Activated CD4-positive, alpha-beta T cell treated with anti-CD3 and anti-CD28 coated beads, Interleukin-2, amount 10 ng/mL, durations not matched to agents 7 days and 5 days (primary cell): ENCODE measurements at regions not wholly inside any gene's neighbourhood (a gene's known extent, or its start where the extent isn't known, plus 50 kb on each side); places are given as distances from the start of the nearest gene placed in this dataset.

Experiments used
- CTCF ChIA-PET: fragments of 350-600 bp; sonication (Branson Sonifier 250); formaldehyde crosslinking; loops from one replicate; lab custom pipeline; 2021; ENCODE audit warnings: antibody characterized with exemption; lab: Charles Lee
- POLR2A ChIA-PET: fragments of 350-600 bp; sonication (Branson Sonifier 250); formaldehyde crosslinking; loops from one replicate; lab custom pipeline; 2021; ENCODE audit warnings: antibody characterized with exemption; lab: Charles Lee
- DNase-seq: peaks from one replicate; pipeline ENCODE4 v3.0.0-alpha.2; 2020
- H3K27ac Mint-ChIP-seq: one replicate; pipeline ENCODE4 v1.8.0; 2021; ENCODE audit warnings: mild to moderate bottlenecking, moderate library complexity, mixed read lengths
- H3K27me3 Mint-ChIP-seq: one replicate; pipeline ENCODE4 v1.8.0; 2021; ENCODE audit warnings: mixed read lengths
- H3K36me3 Mint-ChIP-seq: one replicate; pipeline ENCODE4 v1.8.0; 2021; ENCODE audit warnings: low read depth, mixed read lengths
- H3K4me1 Mint-ChIP-seq: one replicate; pipeline ENCODE4 v1.8.0; 2021; ENCODE audit warnings: mixed read lengths
- H3K4me3 Mint-ChIP-seq: one replicate; pipeline ENCODE4 v1.8.0; 2021; ENCODE audit warnings: mild to moderate bottlenecking, moderate library complexity, mixed read lengths
- H3K9me3 Mint-ChIP-seq: one replicate; pipeline ENCODE4 v1.8.0; 2021; ENCODE audit warnings: mixed read lengths

DNA sequence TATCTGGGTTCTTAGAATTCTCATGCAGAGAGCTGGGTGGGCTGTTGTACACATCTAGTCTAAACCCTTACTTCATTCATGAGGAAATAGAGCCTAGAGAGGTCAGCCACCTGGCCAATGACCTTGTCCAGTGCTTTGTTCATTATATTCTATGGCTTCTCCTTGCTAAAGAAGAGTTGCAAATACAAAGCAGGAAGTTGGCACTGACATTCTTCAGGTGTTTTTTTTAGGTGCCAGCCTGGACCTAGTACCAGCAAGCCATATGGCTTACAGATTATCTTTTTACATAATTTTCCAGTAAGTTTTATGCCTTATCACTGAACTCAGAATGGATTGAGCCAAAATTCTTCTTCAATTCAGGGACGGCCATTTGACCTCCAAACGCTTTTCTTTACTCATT, 54.7 kb upstream of the PGM2 start:
- H3K27ac Mint-ChIP-seq, result no peak overlapping the region
- peaks cover 2% of the 10 kb centered on the region for H3K9me3 Mint-ChIP-seq
- H3K36me3 Mint-ChIP-seq, result no peaks in the 10 kb centered on the region
- no peaks in the 10 kb centered on the region for H3K4me1 Mint-ChIP-seq
- CTCF ChIA-PET, result no interaction called here
- H3K4me3 Mint-ChIP-seq, result no peak overlapping the region
- DNase-seq, result no peak
- H3K27me3 Mint-ChIP-seq, result no peaks in the 10 kb centered on the region
- POLR2A ChIA-PET, result no interaction called here

DNA sequence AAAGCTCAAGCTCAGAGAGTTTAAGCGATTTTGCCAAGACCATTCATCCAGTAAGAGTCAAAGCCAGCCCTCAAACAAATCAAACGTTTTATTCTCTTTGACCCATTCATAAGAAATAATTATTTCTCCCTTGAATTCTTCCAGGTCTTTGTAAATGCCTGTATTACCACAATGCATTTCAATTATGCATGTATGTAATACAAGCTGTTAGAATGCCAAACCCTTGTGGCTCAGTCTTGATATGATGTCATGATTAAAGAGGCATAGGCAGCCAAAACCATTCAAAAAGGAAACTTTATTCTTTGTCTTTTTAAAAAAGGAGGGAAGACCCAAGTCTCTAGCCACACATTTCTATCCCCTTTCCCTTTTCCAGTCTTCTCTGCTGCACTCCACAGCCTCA, 56.5 kb upstream of the PGM2 start:
- H3K27ac Mint-ChIP-seq, result no peak overlapping the region
- no peak overlapping the region for H3K4me3 Mint-ChIP-seq
- peaks cover 3% of the 10 kb centered on the region for H3K9me3 Mint-ChIP-seq
- H3K4me1 Mint-ChIP-seq, result peaks cover 6% of the 10 kb centered on the region
- no peaks in the 10 kb centered on the region for H3K27me3 Mint-ChIP-seq
- ChIA-PET POLR2A (no interaction called here), CTCF (interaction anchor here (0.5 to 0.9 kb wide), 2 partner anchors 9 to 115 kb away, joined by 3 read pairs; no protein-coding TSS in a partner anchor)
- DNase-seq, result no peak
- no peaks in the 10 kb centered on the region for H3K36me3 Mint-ChIP-seq

DNA sequence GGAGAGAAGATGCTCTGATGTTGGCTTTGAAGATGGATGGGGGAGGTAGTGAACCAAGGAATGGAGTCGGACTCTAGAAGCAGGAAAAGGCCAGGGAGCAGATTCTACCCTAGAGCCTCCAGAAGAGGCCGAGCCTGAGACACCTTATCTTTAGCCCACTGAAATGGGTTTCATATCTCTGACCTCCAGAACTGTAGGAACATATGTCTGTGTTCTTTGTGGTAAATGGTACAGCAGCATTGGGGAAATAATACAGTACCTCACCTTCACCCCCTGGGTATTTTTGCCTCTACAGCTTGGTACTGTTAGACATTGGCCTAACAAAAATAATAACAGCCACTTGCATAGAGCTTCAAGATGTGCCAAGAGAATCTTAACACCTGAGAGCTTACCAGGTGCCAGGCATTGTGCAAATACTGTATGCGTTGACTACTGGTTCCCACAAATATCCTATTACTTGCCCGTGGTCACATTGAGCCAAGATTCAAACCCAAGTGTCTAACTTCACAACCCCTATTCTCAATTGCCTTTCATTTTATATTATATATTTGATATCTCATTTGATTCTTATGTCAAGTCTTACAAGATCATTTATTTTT, 57.0 kb upstream of the PGM2 start:
- POLR2A ChIA-PET, result no interaction called here
- H3K27me3 Mint-ChIP-seq, result no peaks in the 10 kb centered on the region

DNA sequence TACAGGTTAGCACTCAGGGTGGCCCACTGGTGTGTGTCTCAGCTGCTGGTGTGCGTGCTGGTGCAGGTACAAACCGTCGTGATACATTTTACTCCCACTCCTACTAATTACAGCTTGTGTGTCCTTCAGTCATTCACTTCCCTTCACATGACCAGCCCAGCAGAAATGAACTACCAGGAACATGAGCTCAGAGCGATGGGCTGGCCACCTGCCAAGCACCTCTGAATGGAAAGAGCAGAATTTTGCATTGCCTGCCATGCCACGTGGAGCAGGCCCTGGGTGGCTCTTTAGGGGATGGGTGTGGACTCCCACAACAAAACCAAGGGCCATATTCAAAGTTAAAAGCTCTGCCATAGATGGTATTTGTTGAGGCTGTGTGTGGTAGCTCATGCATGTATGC, 58.9 kb upstream of the PGM2 start:
- Mint-ChIP-seq H3K9me3 (peaks cover 3% of the 10 kb centered on the region), H3K27ac (no peak overlapping the region), H3K36me3 (no peaks in the 10 kb centered on the region), H3K27me3 (no peaks in the 10 kb centered on the region), H3K4me3 (no peak overlapping the region), H3K4me1 (peaks cover 6% of the 10 kb centered on the region)
- ChIA-PET POLR2A (no interaction called here), CTCF (interaction anchor here (1.0 to 1.8 kb wide), 4 partner anchors 9 to 68 kb away, joined by 3 to 7 read pairs (median 4); no protein-coding TSS in a partner anchor)
- DNase-seq, result no peak

More for the DNA sequence above, 57.0 kb upstream of the PGM2 start:
- DNase-seq, result no peak
- CTCF ChIA-PET, result interaction anchor here (0.5 to 0.9 kb wide), 2 partner anchors 8 to 115 kb away, joined by 3 read pairs; no protein-coding TSS in a partner anchor
- H3K36me3 Mint-ChIP-seq, result no peaks in the 10 kb centered on the region
- no peak overlapping the region for H3K4me3 Mint-ChIP-seq
- peaks cover 6% of the 10 kb centered on the region for H3K4me1 Mint-ChIP-seq
- peaks cover 3% of the 10 kb centered on the region for H3K9me3 Mint-ChIP-seq
- no peak overlapping the region for H3K27ac Mint-ChIP-seq

DNA sequence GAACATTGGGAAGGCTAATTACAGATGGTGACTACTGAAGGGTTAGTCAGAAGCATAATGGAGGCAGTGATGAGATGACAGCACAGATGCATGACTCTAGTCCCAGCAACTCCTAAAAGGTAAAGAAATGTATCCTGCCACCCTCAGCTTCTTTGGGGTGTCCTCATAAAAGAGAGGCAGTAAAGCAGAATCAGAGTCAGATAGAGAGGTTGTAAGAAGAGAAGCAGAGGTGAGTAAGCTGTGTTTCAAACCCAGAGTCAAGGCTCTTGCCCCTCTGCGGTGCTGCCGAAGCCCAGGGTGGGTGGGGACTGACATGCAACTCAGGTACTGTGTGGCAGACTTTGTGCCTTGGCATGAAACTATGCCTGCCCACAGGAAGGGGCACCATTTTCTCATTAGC, 59.5 kb upstream of the PGM2 start:
- Mint-ChIP-seq H3K4me1 (peaks cover 6% of the 10 kb centered on the region), H3K27me3 (no peaks in the 10 kb centered on the region), H3K36me3 (no peaks in the 10 kb centered on the region), H3K9me3 (peaks cover 3% of the 10 kb centered on the region), H3K27ac (no peak overlapping the region), H3K4me3 (no peak overlapping the region)
- ChIA-PET POLR2A (no interaction called here), CTCF (interaction anchor here (1.0 to 3.0 kb wide), 5 partner anchors 9 to 68 kb away, joined by 3 to 9 read pairs (median 4); no protein-coding TSS in a partner anchor)
- DNase-seq, result no peak

DNA sequence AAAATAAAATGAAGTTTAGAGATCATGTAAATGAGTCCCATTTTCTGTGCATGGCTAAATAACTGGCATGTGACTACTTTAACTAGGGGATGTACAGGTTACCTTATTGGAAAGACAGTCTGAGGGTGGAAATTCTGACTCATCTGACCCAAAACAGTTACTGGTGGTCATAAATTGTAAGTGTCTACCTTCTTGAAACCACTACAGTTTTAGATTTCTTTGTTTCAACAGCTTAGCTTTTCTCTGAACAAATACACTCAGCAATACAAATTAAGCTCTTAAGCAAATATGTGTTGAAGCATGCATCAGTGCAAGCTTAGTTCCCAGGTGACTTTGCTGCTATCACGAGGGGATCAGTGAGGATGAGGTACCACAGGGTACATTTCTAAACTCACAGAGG, 60.7 kb upstream of the PGM2 start:
- no peak for DNase-seq
- POLR2A ChIA-PET, result no interaction called here
- Mint-ChIP-seq H3K9me3 (peaks cover 3% of the 10 kb centered on the region), H3K27me3 (no peaks in the 10 kb centered on the region), H3K4me3 (no peak overlapping the region), H3K36me3 (no peaks in the 10 kb centered on the region), H3K4me1 (peaks cover 6% of the 10 kb centered on the region), H3K27ac (no peak overlapping the region)
- CTCF ChIA-PET, result interaction anchor here (0.6 to 3.0 kb wide), 4 partner anchors 11 to 196 kb away, joined by 3 to 9 read pairs (median 4); no protein-coding TSS in a partner anchor

DNA sequence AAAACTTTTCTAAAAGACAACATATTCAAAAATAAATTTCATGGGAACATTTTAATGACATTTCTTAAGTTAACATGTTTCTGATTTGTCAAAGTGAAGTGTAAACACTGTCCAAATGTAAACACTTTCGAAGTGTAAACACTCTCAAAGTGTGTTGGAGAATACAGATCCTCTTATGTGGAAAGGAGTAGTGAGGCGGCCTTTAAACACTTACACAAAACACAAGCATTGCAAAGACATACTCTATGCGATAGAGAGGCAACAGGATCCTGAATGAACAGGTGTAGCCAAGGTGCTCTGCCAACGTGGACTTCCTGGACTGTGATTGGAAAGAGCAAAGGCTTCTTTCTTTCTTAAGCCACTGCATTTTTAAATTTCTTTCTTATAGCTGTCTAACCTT, 62.7 kb upstream of the PGM2 start:
- POLR2A ChIA-PET, result no interaction called here
- CTCF ChIA-PET, result no interaction called here
- Mint-ChIP-seq H3K4me3 (no peak overlapping the region), H3K36me3 (no peaks in the 10 kb centered on the region), H3K4me1 (peaks cover 6% of the 10 kb centered on the region), H3K27me3 (no peaks in the 10 kb centered on the region), H3K27ac (no peak overlapping the region), H3K9me3 (peaks cover 3% of the 10 kb centered on the region)
- DNase-seq, result no peak

DNA sequence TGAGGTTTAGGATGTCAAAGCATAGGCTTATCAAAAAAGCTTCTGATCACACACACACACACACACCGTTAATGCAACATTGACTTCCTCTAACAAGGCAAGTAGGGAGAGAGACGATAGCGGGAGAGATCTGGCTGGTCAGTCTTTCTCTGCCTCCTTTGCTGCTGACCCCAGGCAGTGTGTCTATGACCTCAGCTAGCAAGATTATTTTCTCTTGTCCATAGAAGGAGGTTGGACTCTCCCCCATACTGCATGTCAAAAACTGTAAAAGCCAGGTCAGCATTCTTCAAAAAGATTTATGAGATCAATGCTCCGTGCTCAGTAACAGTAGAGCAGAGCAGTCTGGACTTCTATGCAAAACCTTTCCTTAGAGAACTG, 63.5 kb upstream of the PGM2 start:
- Mint-ChIP-seq H3K27me3 (no peaks in the 10 kb centered on the region), H3K4me3 (no peak overlapping the region), H3K36me3 (no peaks in the 10 kb centered on the region), H3K27ac (no peak overlapping the region), H3K4me1 (peaks cover 13% of the 10 kb centered on the region), H3K9me3 (peaks cover 3% of the 10 kb centered on the region)
- ChIA-PET POLR2A (no interaction called here), CTCF (no interaction called here)
- DNase-seq, result no peak

DNA sequence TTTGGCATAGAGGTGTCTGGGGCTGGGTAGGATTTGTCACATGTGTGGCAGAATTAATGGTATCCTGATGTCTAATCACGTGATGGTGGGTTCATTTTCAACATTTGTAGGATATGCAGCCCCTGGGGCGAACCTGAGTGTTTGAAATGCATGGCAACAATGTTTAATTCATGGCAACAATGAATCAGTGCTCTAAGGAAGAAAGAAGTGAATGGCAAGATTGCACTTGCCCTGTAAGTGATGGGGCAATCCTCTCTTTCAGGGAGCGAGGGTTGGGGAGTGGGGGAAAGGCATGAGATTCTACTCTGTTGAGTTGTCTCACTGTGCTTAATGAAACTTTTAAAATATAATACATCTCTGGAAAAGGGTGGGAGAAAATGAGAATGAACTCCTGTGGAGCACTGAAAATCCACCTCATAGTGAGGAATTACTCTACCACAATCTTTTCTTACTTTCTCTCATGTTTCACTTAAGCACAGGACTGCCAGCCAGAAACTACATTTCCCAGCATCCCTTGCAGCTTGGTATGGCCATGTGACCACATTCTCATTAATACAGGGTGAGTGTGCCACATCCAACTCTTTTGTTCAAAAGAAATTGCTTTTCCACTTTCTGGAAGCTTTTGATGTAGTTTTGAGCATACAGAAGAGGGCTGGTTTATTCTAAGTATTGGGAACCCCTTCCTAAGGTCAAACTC, 64.0 kb upstream of the PGM2 start:
- Mint-ChIP-seq H3K27ac (no peak overlapping the region), H3K27me3 (no peaks in the 10 kb centered on the region), H3K4me1 (peaks cover 18% of the 10 kb centered on the region), H3K4me3 (no peak overlapping the region), H3K36me3 (no peaks in the 10 kb centered on the region), H3K9me3 (peaks cover 3% of the 10 kb centered on the region)
- POLR2A ChIA-PET, result no interaction called here
- CTCF ChIA-PET, result no interaction called here
- DNase-seq, result no peak

DNA sequence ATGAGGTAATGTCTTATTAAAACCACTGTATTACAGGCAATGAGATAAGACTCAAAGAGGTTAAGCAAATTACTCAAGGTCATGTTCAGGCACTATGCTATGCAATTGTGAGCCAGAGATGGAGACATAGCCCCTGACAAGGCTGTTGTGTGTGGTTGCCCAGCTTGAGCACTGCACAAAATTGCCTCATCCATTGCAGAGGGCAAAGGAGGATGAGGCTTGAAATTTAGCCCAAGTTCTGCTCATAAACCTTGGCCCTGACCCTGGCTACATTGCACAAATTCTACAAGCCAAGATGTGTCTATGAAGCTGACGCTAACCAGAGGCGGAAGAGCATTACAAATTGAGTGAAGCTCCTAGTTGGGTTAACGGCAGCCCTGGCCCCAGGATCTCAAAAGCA, 65.6 kb upstream of the PGM2 start:
- Mint-ChIP-seq H3K27ac (no peak overlapping the region), H3K36me3 (no peaks in the 10 kb centered on the region), H3K27me3 (no peaks in the 10 kb centered on the region), H3K4me3 (no peak overlapping the region), H3K9me3 (no peaks in the 10 kb centered on the region), H3K4me1 (peaks cover 17% of the 10 kb centered on the region)
- ChIA-PET CTCF (interaction anchor here (1.0 to 1.1 kb wide), 3 partner anchors 9 to 18 kb away, joined by 3 read pairs; no protein-coding TSS in a partner anchor), POLR2A (no interaction called here)
- no peak for DNase-seq

DNA sequence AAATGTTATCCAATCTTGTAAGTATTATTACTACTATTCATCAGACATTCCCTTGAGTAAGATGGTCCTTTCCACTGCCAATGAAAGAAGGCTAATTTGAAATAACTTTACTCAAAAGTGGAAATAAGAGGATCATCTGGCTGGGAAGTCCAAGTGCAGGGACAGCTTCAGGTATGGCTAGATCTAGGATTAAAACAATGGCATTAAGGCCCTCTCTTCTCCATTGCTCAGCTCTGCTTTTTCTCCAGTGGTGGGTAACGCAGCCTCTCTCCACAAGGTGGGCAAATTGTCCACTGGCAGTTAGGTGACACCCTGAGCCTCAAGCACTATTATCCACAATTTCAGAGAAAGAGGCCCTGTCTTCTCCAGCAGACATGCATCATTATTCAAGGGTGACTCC, 66.7 kb upstream of the PGM2 start:
- H3K27ac Mint-ChIP-seq, result no peak overlapping the region
- no peak for DNase-seq
- H3K4me3 Mint-ChIP-seq, result no peak overlapping the region
- H3K27me3 Mint-ChIP-seq, result no peaks in the 10 kb centered on the region
- CTCF ChIA-PET, result no interaction called here
- POLR2A ChIA-PET, result no interaction called here
- no peaks in the 10 kb centered on the region for H3K9me3 Mint-ChIP-seq
- no peaks in the 10 kb centered on the region for H3K36me3 Mint-ChIP-seq
- peaks cover 14% of the 10 kb centered on the region for H3K4me1 Mint-ChIP-seq

DNA sequence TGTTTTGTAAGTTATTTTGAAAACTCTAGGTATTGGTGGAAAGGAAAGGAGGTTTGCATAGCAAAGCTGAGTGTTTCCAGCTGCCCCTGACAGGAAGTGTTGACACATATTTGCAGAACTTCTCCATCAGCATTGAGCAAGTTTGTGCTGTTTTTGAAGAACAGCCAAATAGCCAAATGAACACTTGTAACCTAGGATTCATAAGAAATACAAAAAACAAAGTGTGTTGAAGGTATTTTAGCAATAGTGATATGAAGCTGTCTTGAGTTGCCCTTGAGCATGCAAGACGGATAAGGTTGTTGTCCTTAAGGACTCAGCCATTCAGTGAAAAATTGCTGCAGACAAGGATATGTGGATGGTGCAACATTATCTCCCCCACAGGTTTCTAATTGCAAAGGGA, 68.3 kb upstream of the PGM2 start:
- ChIA-PET POLR2A (no interaction called here), CTCF (interaction anchor here (0.6 kb wide), 1 partner anchor 76 kb away, joined by 3 read pairs; no protein-coding TSS in a partner anchor)
- no peaks in the 10 kb centered on the region for H3K36me3 Mint-ChIP-seq
- H3K27ac Mint-ChIP-seq, result no peak overlapping the region
- H3K4me3 Mint-ChIP-seq, result no peak overlapping the region
- DNase-seq, result no peak
- H3K4me1 Mint-ChIP-seq, result peaks cover 23% of the 10 kb centered on the region
- H3K27me3 Mint-ChIP-seq, result no peaks in the 10 kb centered on the region
- no peaks in the 10 kb centered on the region for H3K9me3 Mint-ChIP-seq

DNA sequence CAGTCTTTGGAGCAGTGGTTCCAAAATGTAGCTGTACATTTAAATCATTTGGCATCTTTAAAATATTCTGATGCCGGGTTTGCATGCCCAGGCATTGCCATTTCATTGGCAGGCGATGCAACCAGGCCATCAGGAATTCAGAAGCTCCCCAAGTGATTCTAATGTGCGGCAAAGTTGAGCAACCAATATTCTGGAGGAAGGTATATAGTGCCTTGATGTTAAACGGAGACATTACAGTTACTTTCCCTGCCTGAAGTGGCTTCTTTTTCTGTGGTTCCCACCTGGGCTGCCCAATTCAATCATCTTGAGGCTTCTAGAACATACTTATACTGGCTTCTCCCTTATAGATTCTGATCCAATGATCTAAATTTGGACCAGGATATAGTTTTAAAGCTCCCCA, 68.7 kb upstream of the PGM2 start:
- Mint-ChIP-seq H3K27ac (no peak overlapping the region), H3K36me3 (no peaks in the 10 kb centered on the region), H3K9me3 (no peaks in the 10 kb centered on the region), H3K4me3 (no peak overlapping the region), H3K4me1 (peaks cover 23% of the 10 kb centered on the region), H3K27me3 (no peaks in the 10 kb centered on the region)
- POLR2A ChIA-PET, result no interaction called here
- no peak for DNase-seq
- CTCF ChIA-PET, result interaction anchor here (0.6 kb wide), 1 partner anchor 77 kb away, joined by 3 read pairs; no protein-coding TSS in a partner anchor
